KMS-11 (cell line): ENCODE measurements at regions not wholly inside any gene's neighbourhood (a gene's known extent, or its start where the extent isn't known, plus 50 kb on each side); places are given as distances from the start of the nearest gene placed in this dataset.

Source experiments
- H2AFZ ChIP-seq: fragments of 200-600 bp; sonication (generic); 2 replicates; pipeline ENCODE4 v1.6.1; 2016; ENCODE audit warnings: antibody characterized with exemption, mixed run types, low read depth
- H3K27ac ChIP-seq: fragments of 200-600 bp; sonication (generic); 2 replicates; pipeline ENCODE4 v1.6.1; 2016; ENCODE audit warnings: mild to moderate bottlenecking, mixed run types
- H3K27me3 ChIP-seq: fragments of 200-600 bp; sonication (generic); 2 replicates; pipeline ENCODE4 v1.6.1; 2017; ENCODE audit warnings: mild to moderate bottlenecking, low read depth, mixed run types, moderate library complexity; ENCODE audit not compliant: insufficient read depth
- H3K36me3 ChIP-seq: fragments of 200-600 bp; sonication (generic); 2 replicates; pipeline ENCODE4 v1.6.1; 2017; ENCODE audit warnings: mild to moderate bottlenecking, mixed run types; ENCODE audit not compliant: insufficient read depth
- H3K4me1 ChIP-seq: fragments of 200-600 bp; sonication (generic); 2 replicates; pipeline ENCODE4 v1.6.1; 2016; ENCODE audit warnings: mild to moderate bottlenecking, low read depth, mixed run types; ENCODE audit not compliant: poor library complexity, severe bottlenecking
- H3K4me2 ChIP-seq: fragments of 200-600 bp; sonication (generic); 2 replicates; pipeline ENCODE4 v1.7.0; 2016; ENCODE audit warnings: mild to moderate bottlenecking, mixed run types
- H3K4me3 ChIP-seq: fragments of 200-600 bp; sonication (generic); IDR thresholded peaks from 2 replicates; pipeline ENCODE4 v1.6.1; 2017; ENCODE audit warnings: low read depth, low read length, mixed read lengths; ENCODE audit not compliant: insufficient read depth
- H3K79me2 ChIP-seq: fragments of 200-600 bp; sonication (generic); 2 replicates; pipeline ENCODE4 v1.6.1; 2016; ENCODE audit warnings: low read depth, mixed run types; ENCODE audit not compliant: insufficient read depth
- H3K9ac ChIP-seq: fragments of 200-600 bp; sonication (generic); 2 replicates; pipeline ENCODE4 v1.6.1; 2016; ENCODE audit warnings: mild to moderate bottlenecking, mixed run types
- H4K20me1 ChIP-seq: fragments of 200-600 bp; sonication (generic); 2 replicates; pipeline ENCODE4 v1.6.1; 2016; ENCODE audit warnings: mild to moderate bottlenecking, mixed run types; ENCODE audit not compliant: insufficient read depth
- TF ChIP-seq, protein P1 (sequence below): fragments of 200-600 bp; sonication (generic); conservative IDR thresholded peaks from 2 replicates; pipeline ENCODE4 v1.6.1; 2017; ENCODE audit warnings: low read depth, mild to moderate bottlenecking, antibody characterized with exemption, low read length, moderate library complexity, mixed read lengths

DNA sequence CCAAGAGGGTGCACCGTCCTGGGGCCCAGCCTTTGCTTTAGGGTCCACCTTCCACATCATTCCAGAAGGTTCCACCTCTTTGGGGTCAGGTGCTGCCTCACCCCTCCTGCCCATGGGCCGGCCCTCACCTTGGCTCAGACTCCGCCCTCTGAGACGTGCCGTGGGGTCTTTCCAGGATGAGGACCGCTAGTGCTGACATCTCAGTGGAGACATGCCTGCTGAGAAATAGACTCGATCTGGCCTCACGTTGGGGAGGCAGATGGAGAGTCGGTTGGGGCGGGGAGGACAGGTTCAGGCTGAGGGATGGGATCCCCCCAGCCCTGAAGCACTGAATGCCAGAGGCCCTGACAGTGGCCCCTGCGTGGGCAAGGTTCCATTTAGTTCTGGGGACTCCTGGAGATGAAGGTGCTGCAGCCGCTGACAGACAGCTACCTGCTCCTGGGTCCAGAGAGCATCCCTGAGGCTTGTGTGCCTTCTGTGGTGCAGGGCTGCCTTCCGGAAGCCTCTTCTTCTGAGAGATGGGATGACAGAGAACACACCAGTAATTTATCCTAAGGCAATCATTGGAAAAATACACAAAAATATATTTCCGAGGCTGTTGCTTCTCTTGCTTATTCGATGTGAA lies 185.3 kb downstream of the KIF26A start:
- no peaks in the 10 kb centered on the region for H4K20me1 ChIP-seq
- no peaks in the 10 kb centered on the region for H3K36me3 ChIP-seq
- H3K9ac ChIP-seq: no peak overlapping the region
- H3K4me2 ChIP-seq: no peak overlapping the region
- H3K27me3 ChIP-seq: no peaks in the 10 kb centered on the region; the same call in 1 of the 2 replicates
- H3K27ac ChIP-seq: no peak overlapping the region
- no peaks in the 10 kb centered on the region for H3K79me2 ChIP-seq
- H3K4me1 ChIP-seq: no peaks in the 10 kb centered on the region
- no peak overlapping the region for H2AFZ ChIP-seq
- TF ChIP-seq, protein P1, sequence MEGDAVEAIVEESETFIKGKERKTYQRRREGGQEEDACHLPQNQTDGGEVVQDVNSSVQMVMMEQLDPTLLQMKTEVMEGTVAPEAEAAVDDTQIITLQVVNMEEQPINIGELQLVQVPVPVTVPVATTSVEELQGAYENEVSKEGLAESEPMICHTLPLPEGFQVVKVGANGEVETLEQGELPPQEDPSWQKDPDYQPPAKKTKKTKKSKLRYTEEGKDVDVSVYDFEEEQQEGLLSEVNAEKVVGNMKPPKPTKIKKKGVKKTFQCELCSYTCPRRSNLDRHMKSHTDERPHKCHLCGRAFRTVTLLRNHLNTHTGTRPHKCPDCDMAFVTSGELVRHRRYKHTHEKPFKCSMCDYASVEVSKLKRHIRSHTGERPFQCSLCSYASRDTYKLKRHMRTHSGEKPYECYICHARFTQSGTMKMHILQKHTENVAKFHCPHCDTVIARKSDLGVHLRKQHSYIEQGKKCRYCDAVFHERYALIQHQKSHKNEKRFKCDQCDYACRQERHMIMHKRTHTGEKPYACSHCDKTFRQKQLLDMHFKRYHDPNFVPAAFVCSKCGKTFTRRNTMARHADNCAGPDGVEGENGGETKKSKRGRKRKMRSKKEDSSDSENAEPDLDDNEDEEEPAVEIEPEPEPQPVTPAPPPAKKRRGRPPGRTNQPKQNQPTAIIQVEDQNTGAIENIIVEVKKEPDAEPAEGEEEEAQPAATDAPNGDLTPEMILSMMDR: no peak
- H3K4me3 ChIP-seq: no peak overlapping the region

DNA sequence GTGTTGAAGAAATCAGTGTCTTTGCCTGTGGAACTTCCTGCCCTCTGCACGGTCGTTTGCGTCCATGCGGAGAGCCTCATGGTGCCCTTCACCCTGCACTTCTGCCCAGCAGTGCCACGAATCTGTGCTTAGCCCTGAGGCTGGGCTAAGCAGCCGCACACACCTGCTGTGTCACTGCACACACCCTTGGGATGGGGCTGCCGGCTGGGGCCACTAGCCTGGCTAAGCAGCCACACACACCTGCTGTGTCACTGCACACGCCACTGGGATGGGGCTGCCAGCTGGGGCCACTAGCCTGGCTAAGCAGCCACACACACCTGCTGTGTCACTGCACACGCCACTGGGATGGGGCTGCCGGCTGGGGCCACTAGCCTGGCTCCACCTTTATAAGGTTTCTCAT lies 188.5 kb downstream of the KIF26A start:
- Histone ChIP-seq H4K20me1 (no peaks in the 10 kb centered on the region), H3K9ac (no peak overlapping the region), H3K4me2 (no peak overlapping the region), H3K36me3 (no peaks in the 10 kb centered on the region), H3K79me2 (no peaks in the 10 kb centered on the region), H3K4me3 (no peak overlapping the region), H3K4me1 (no peaks in the 10 kb centered on the region), H3K27ac (no peak overlapping the region), H3K27me3 (no peaks in the 10 kb centered on the region; the same call in 1 of the 2 replicates), H2AFZ (no peak overlapping the region)
- TF ChIP-seq, protein P1: no peak

DNA sequence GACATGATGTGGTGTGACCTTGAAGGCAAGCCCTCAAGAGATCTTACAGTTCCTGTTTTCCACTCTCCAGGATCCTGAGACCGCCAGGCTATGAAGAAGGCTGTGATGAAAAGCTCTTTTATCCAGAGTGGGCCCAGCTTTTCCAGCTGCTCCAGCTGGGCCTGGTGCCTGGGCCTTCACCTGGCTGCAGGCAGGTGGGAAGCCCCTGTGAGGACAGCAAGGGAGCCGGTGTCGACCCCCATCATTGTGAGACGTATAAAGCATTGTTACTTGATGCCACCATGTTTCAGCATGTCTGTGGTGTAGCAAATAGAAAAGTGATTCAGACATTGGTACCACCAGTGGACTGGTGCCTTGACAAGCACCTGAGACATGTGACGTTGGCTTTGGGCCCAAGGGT lies 190.2 kb downstream of the KIF26A start:
- TF ChIP-seq, protein P1: no peak
- H2AFZ ChIP-seq: no peak overlapping the region
- H3K27ac ChIP-seq: no peak overlapping the region
- H4K20me1 ChIP-seq: no peaks in the 10 kb centered on the region
- no peaks in the 10 kb centered on the region for H3K4me1 ChIP-seq
- no peak overlapping the region for H3K4me3 ChIP-seq
- H3K4me2 ChIP-seq: no peak overlapping the region
- no peak overlapping the region for H3K9ac ChIP-seq
- peaks cover 2% of the 10 kb centered on the region; the same call in 1 of the 2 replicates for H3K27me3 ChIP-seq
- no peaks in the 10 kb centered on the region for H3K79me2 ChIP-seq
- H3K36me3 ChIP-seq: no peaks in the 10 kb centered on the region

DNA sequence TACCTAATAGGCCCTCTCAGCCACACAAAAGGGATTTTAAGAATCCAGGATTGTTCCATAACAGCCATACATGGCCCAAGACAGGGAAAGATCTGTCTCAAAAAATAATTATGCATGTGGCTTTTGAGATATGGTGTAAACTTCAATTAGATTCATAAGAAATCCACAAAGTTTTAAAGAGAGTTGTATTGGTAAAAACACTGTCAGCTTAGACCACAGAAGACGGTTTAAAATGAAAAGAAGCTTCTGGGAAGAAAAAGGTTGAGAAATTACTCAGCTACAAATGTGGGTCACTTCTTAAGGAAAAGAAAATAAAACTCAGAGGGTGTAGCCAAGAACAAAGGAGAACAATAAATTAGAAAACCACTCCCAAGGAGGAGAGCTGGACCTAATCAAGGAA lies 191.4 kb downstream of the KIF26A start:
- no peaks in the 10 kb centered on the region for H3K79me2 ChIP-seq
- peaks cover 5% of the 10 kb centered on the region; the same call in 1 of the 2 replicates for H3K27me3 ChIP-seq
- H3K9ac ChIP-seq: no peak overlapping the region
- no peak overlapping the region for H3K27ac ChIP-seq
- no peak overlapping the region for H3K4me3 ChIP-seq
- H2AFZ ChIP-seq: no peak overlapping the region
- H3K4me2 ChIP-seq: no peak overlapping the region
- H3K36me3 ChIP-seq: no peaks in the 10 kb centered on the region
- TF ChIP-seq, protein P1: no peak
- H3K4me1 ChIP-seq: no peaks in the 10 kb centered on the region
- H4K20me1 ChIP-seq: no peaks in the 10 kb centered on the region
